RWPE2 (cell line): ENCODE measurements at regions not wholly inside any gene's neighbourhood (a gene's known extent, or its start where the extent isn't known, plus 50 kb on each side); places are given as distances from the start of the nearest gene placed in this dataset.

Source experiments
- ATAC-seq: fragments of 200-7000 bp; cut with Tn5 transposase; 3 replicates; pipeline ENCODE4 v1.9.1; 2021; ENCODE audit warnings: low read depth
- DNase-seq: peaks from one replicate; pipeline ENCODE4 v3.0.0-alpha.2; 2020; ENCODE audit warnings: low spot score
- H3K27ac ChIP-seq: fragments of 450-650 bp; 2 replicates; pipeline ENCODE4 v1.5.1; 2017; ENCODE audit warnings: mild to moderate bottlenecking; ENCODE audit not compliant: poor library complexity, severe bottlenecking
- H3K27me3 ChIP-seq: fragments of 250-450 bp; sonication (Bioruptor Pico); 2 replicates; pipeline ENCODE4 v1.5.1; 2021; ENCODE audit warnings: mild to moderate bottlenecking, moderate library complexity; ENCODE audit not compliant: insufficient read depth, poor library complexity, severe bottlenecking
- H3K36me3 ChIP-seq: fragments of 250-450 bp; sonication (Bioruptor Pico); 2 replicates; pipeline ENCODE4 v1.5.1; 2020; ENCODE audit warnings: low read depth, mild to moderate bottlenecking, moderate library complexity
- H3K4me1 ChIP-seq: fragments of 250-450 bp; sonication (Bioruptor Pico); 2 replicates; pipeline ENCODE4 v1.5.1; 2021; ENCODE audit warnings: mild to moderate bottlenecking, moderate library complexity; ENCODE audit not compliant: insufficient read depth, poor library complexity, severe bottlenecking
- H3K4me3 ChIP-seq: fragments of 250-450 bp; sonication (Bioruptor Pico); 2 replicates; pipeline ENCODE4 v1.5.1; 2021; ENCODE audit warnings: mild to moderate bottlenecking, moderate library complexity; ENCODE audit not compliant: severe bottlenecking
- H3K9me3 ChIP-seq: fragments of 250-450 bp; sonication (Bioruptor Pico); 2 replicates; pipeline ENCODE4 v1.5.1; 2021; ENCODE audit warnings: mild to moderate bottlenecking, moderate library complexity; ENCODE audit not compliant: severe bottlenecking
- TF ChIP-seq, protein P1 (sequence below): fragments of 450-650 bp; IDR thresholded peaks from one replicate; pipeline ENCODE4 v1.5.1; 2017; ENCODE audit warnings: mild to moderate bottlenecking, moderate library complexity; ENCODE audit not compliant: poor library complexity, severe bottlenecking

DNA sequence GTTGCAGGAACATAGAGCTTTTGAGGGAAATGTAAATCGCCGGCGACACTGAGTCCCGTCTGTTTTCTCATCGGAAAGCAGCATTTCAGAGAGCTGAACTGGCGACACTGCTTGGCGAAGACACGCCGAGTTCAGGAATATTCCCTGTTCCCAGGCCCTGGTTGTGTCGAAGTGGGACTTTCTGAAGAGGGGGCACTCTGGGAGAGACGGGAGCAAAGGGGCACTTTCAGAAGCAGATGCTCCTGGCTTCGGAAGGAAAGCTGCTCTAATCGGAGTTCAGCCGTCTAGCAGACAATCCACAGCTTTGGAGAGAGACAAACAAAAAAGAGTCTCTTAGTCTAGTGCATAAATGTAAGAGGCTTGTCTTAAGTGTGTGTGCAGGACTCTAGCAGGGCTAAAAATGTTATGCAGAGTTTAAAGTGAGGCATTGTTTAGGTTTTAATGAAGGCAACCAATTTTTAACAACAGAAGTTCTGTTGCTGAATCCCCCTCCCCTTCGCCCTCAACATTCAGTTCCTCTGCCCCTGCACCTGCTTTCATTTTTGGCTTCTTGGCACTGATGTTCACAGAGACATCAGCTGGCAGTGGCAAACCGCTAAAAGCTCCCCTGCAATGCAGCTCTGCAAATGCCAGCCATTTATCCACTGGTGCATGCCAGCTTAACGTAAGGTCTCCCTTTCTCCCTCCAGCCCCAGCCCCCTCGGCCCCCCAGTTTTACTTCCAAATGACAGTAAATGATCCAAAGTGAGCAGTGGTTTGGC, 289.5 kb upstream of the MPDZ start:
- ATAC-seq (no peak), DNase-seq (no peak)
- Histone ChIP-seq H3K27ac (no peak overlapping the region), H3K9me3 (no peaks in the 10 kb centered on the region), H3K27me3 (no peaks in the 10 kb centered on the region), H3K4me1 (no peaks in the 10 kb centered on the region), H3K36me3 (no peaks in the 10 kb centered on the region), H3K4me3 (no peak overlapping the region)
- TF ChIP-seq, protein P1, sequence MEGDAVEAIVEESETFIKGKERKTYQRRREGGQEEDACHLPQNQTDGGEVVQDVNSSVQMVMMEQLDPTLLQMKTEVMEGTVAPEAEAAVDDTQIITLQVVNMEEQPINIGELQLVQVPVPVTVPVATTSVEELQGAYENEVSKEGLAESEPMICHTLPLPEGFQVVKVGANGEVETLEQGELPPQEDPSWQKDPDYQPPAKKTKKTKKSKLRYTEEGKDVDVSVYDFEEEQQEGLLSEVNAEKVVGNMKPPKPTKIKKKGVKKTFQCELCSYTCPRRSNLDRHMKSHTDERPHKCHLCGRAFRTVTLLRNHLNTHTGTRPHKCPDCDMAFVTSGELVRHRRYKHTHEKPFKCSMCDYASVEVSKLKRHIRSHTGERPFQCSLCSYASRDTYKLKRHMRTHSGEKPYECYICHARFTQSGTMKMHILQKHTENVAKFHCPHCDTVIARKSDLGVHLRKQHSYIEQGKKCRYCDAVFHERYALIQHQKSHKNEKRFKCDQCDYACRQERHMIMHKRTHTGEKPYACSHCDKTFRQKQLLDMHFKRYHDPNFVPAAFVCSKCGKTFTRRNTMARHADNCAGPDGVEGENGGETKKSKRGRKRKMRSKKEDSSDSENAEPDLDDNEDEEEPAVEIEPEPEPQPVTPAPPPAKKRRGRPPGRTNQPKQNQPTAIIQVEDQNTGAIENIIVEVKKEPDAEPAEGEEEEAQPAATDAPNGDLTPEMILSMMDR, result no peak

DNA sequence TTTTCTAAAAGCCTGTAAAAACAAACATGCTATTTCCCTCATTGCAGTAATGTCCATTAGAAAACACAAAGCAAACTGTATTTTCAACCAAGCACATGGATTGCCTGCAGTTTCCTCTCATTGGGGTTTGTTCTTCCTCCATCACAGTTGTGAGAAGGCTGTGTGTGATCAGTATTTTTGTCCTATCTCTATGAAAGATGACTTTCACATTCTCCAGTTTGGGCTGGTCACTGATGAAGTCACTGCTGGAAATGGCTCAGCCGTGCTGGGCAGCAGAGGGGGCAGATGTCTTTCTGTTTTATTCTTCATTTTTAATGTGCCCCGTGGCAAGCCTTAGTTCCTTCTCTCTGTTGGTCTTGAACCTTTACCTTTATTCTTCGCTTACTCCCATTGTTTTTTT, 288.9 kb upstream of the MPDZ start:
- Histone ChIP-seq H3K4me3 (no peak overlapping the region), H3K27me3 (no peaks in the 10 kb centered on the region), H3K9me3 (no peaks in the 10 kb centered on the region), H3K27ac (no peak overlapping the region), H3K36me3 (no peaks in the 10 kb centered on the region), H3K4me1 (no peaks in the 10 kb centered on the region)
- TF ChIP-seq, protein P1, result no peak
- ATAC-seq (no peak), DNase-seq (no peak)

DNA sequence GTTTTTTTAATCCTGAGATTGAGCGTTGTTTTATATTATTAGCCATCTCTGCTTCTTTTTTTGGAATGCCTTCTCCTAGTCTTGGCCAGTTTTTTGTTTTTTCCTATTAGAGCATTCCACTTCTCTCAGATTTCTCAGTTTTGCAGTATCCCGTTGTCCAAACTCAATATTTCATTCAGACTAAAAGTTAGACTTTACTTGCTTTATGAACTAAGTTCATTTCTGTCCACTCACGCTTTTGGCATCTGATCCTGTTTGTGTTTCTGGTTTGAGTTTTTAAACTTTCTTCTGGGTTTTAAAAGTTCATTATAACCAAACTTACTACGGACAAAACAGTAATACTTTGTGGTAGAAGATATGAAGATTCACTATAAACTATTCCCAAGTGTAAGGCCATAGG, 288.3 kb upstream of the MPDZ start:
- TF ChIP-seq, protein P1, result no peak
- no peaks in the 10 kb centered on the region for H3K9me3 ChIP-seq
- no peak for ATAC-seq
- no peaks in the 10 kb centered on the region for H3K27me3 ChIP-seq
- DNase-seq, result no peak
- no peaks in the 10 kb centered on the region for H3K4me1 ChIP-seq
- no peak overlapping the region for H3K4me3 ChIP-seq
- no peak overlapping the region for H3K27ac ChIP-seq
- no peaks in the 10 kb centered on the region for H3K36me3 ChIP-seq

DNA sequence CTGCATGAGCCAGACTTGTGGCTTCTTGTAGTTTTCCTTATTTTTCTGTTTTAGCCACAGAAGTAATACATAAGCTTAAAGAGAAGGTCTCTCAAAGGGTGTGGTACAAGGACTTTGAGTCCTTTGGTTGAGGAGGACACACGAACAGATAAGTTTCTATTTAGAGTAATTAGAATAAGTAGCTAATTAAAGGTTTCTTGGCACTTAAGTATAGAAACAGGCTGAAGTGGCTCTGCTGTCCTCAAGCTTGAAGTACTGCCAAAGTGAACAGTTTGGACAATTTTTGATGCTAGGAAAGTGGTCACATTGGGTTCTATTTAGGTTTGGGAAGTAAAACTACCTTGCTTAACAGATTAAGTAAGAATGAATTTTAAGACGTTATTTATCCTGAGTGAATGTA, 278.3 kb upstream of the MPDZ start:
- ATAC-seq, result no peak

DNA sequence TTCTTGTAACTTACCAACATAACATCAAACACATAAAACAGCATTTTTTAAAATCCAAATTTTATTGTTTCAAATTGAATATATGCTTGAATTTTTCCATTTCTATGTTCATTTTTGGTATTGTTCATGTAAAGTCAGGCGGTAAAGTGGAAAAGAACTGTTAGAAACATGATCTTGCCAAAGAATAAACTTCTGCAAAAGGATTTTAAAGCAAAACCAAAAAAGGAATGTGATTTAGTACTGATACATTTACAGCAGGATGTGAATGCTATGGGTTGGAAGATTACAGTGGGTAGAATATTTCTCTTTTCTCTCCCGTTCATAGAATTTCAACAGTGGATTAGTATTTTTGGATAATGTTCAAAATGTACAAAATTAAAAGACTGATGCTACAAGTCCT, 277.2 kb upstream of the MPDZ start:
- TF ChIP-seq, protein P1, result no peak
- ATAC-seq, result no peak
- no peak for DNase-seq

More for the DNA sequence above, 278.3 kb upstream of the MPDZ start:
- TF ChIP-seq, protein P1, result no peak
- no peak for DNase-seq
- Histone ChIP-seq H3K4me1 (no peaks in the 10 kb centered on the region), H3K4me3 (no peak overlapping the region), H3K27ac (no peak overlapping the region), H3K9me3 (no peaks in the 10 kb centered on the region), H3K36me3 (no peaks in the 10 kb centered on the region), H3K27me3 (no peaks in the 10 kb centered on the region)

More for the DNA sequence above, 277.2 kb upstream of the MPDZ start:
- H3K9me3 ChIP-seq, result no peaks in the 10 kb centered on the region
- no peaks in the 10 kb centered on the region for H3K27me3 ChIP-seq
- no peak overlapping the region for H3K27ac ChIP-seq
- no peaks in the 10 kb centered on the region for H3K36me3 ChIP-seq
- no peak overlapping the region for H3K4me3 ChIP-seq
- no peaks in the 10 kb centered on the region for H3K4me1 ChIP-seq
